OCI-LY1 (cell line): ENCODE measurements at regions not wholly inside any gene's neighbourhood (a gene's known extent, or its start where the extent isn't known, plus 50 kb on each side); places are given as distances from the start of the nearest gene placed in this dataset.

ENCODE experiments used
- H2AFZ ChIP-seq: fragments of 200-600 bp; sonication (generic), shearing (Covaris generic); 2 replicates; pipeline ENCODE4 v1.6.0; 2014; ENCODE audit warnings: antibody characterized with exemption, mild to moderate bottlenecking, low read length
- H3F3A ChIP-seq: fragments of 200-600 bp; sonication (generic), shearing (Covaris generic); 2 replicates; pipeline ENCODE4 v1.6.0; 2014; ENCODE audit warnings: mild to moderate bottlenecking, antibody characterized with exemption, low read length, moderate library complexity; ENCODE audit not compliant: insufficient read depth
- H3K27ac ChIP-seq: fragments of 200-600 bp; sonication (generic); 2 replicates; pipeline ENCODE4 v1.5.1; 2014; ENCODE audit warnings: low read length, mixed run types, mild to moderate bottlenecking, low read depth; ENCODE audit not compliant: poor library complexity, severe bottlenecking
- H3K27me3 ChIP-seq: fragments of 200-600 bp; sonication (generic); 2 replicates; pipeline ENCODE4 v1.6.0; 2014; ENCODE audit warnings: antibody characterized with exemption, mild to moderate bottlenecking, low read length, moderate library complexity; ENCODE audit not compliant: insufficient read depth
- H3K36me3 ChIP-seq: fragments of 200-600 bp; sonication (generic); 2 replicates; pipeline ENCODE4 v1.6.1; 2014; ENCODE audit warnings: mild to moderate bottlenecking, antibody characterized with exemption, low read length, moderate library complexity, mixed read lengths; ENCODE audit not compliant: insufficient read depth
- H3K4me1 ChIP-seq: fragments of 200-600 bp; sonication (generic); 2 replicates; pipeline ENCODE4 v1.5.1; 2014; ENCODE audit warnings: mild to moderate bottlenecking, low read length, moderate library complexity; ENCODE audit not compliant: insufficient read depth, severe bottlenecking
- H3K4me2 ChIP-seq: fragments of 200-600 bp; sonication (generic), shearing (Covaris generic); 2 replicates; pipeline ENCODE4 v1.6.1; 2014; ENCODE audit warnings: low read length
- H3K4me3 ChIP-seq: fragments of 200-600 bp; sonication (generic); 2 replicates; pipeline ENCODE4 v1.5.1; 2014; ENCODE audit warnings: low read length, low read depth, mild to moderate bottlenecking, mixed read lengths; ENCODE audit not compliant: poor library complexity, severe bottlenecking
- H3K79me2 ChIP-seq: fragments of 200-600 bp; shearing (Covaris generic); 2 replicates; pipeline ENCODE4 v1.6.1; 2016; ENCODE audit warnings: mixed run types, low read length, mixed read lengths; ENCODE audit not compliant: insufficient read depth
- H3K9ac ChIP-seq: fragments of 200-600 bp; sonication (generic), shearing (Covaris generic); 2 replicates; pipeline ENCODE4 v1.6.1; 2014; ENCODE audit warnings: mild to moderate bottlenecking, low read length, mixed read lengths
- H3K9me2 ChIP-seq: fragments of 200-600 bp; sonication (generic), shearing (Covaris generic); 2 replicates; pipeline ENCODE4 v1.6.1; 2014; ENCODE audit warnings: low read depth, mild to moderate bottlenecking, low read length, mixed read lengths
- H3K9me3 ChIP-seq: fragments of 200-600 bp; shearing (Covaris generic); 2 replicates; pipeline ENCODE4 v1.6.1; 2014; ENCODE audit warnings: low read length, mixed read lengths
- H4K20me1 ChIP-seq: fragments of 200-600 bp; sonication (generic), shearing (Covaris generic); 2 replicates; pipeline ENCODE4 v1.6.0; 2016; ENCODE audit warnings: mild to moderate bottlenecking, low read length; ENCODE audit not compliant: insufficient read depth
- CTCF ChIP-seq: fragments of 200-600 bp; sonication (generic), shearing (Covaris generic); IDR thresholded peaks from 2 replicates; pipeline ENCODE4 v1.5.1; 2017; ENCODE audit warnings: mild to moderate bottlenecking, antibody characterized with exemption, low read length, moderate library complexity, mixed read lengths
- EZH2 ChIP-seq: fragments of 200-600 bp; sonication (generic), shearing (Covaris generic); IDR thresholded peaks from 2 replicates; pipeline ENCODE4 v1.8.0; 2017; ENCODE audit warnings: borderline replicate concordance, mixed run types, mild to moderate bottlenecking, antibody characterized with exemption, low read length, moderate library complexity, mixed read lengths

GRCh38 chr6:1479601-1480221 lies 90.3 kb downstream of the FOXF2 start:
- no peaks in the 10 kb centered on the region for H3F3A ChIP-seq
- H3K9me3 ChIP-seq, result no peaks in the 10 kb centered on the region
- no peaks in the 10 kb centered on the region for H3K9me2 ChIP-seq
- no peaks in the 10 kb centered on the region for H3K27me3 ChIP-seq
- H3K4me3 ChIP-seq, result no peak overlapping the region
- TF ChIP-seq EZH2 (no peak), CTCF (no peak)
- no peaks in the 10 kb centered on the region for H3K4me1 ChIP-seq
- no peak overlapping the region for H3K4me2 ChIP-seq
- no peaks in the 10 kb centered on the region for H4K20me1 ChIP-seq
- no peaks in the 10 kb centered on the region for H3K36me3 ChIP-seq
- H2AFZ ChIP-seq, result no peak overlapping the region
- no peak overlapping the region for H3K9ac ChIP-seq
- H3K79me2 ChIP-seq, result no peaks in the 10 kb centered on the region
- no peak overlapping the region for H3K27ac ChIP-seq

DNA sequence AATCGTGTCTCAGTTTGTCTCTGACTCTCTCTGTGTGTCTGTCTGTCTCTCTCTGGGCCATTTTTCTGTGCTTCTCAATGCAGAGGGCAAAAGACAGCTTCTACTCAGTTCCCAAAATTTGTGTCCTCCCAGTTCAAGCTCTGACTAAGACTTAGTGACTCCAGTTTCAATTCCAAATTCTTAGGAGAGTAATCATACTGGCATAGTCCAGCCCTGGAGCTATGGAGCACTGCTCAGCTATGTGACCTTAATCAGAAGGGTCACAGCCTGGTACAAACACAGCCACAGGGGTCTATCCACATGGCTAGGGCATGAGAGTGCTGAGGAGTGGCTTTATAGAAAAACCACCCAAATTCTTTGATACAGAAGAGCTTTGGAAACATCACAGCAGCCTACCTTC lies 91.9 kb downstream of the FOXF2 start:
- Histone ChIP-seq H3K4me3 (no peak overlapping the region), H3K9ac (no peak overlapping the region), H3K27me3 (no peaks in the 10 kb centered on the region), H3K36me3 (no peaks in the 10 kb centered on the region), H2AFZ (no peak overlapping the region), H3K4me2 (no peak overlapping the region), H3K4me1 (no peaks in the 10 kb centered on the region), H3K9me2 (no peaks in the 10 kb centered on the region), H3F3A (no peaks in the 10 kb centered on the region), H3K79me2 (no peaks in the 10 kb centered on the region), H3K9me3 (no peaks in the 10 kb centered on the region), H4K20me1 (no peaks in the 10 kb centered on the region), H3K27ac (no peak overlapping the region)
- TF ChIP-seq CTCF, result no peak
- TF ChIP-seq EZH2, result no peak

DNA sequence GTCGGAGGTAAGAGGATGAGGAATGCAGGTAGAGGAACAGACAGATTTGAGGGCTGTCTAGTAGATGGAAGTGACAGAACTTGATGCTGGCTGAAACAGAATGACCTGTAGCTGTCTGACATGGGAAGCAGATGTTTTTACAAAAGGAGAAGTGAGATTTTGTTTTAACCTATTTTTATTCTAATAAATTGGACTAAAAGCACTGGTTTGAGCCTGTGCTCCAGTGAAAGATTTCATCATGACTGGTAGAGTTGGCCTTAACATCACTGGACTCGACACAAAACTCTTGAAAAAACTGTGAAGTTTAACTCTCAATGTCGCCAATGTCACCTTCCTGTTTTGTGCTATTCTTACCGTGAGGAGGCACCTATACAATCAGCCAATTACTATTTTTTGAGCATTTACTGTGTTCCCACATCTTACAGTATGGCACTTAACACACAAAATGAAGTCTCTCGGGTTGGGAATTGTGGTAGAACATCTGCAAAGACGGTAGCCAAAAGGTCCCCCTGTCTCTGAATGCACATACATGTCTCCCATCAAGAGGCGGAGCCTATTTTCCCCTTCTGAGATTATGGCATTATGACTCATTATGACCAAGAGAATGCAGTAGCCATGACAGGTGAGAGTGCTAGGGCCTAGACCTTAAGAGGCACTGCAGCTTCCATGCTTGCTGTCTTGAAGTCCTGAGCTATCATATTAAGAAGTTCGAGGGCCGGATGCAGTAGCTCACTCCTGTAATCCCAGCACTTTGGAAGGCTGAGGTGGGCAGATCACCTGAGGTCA lies 93.2 kb downstream of the FOXF2 start:
- Histone ChIP-seq H3F3A (no peaks in the 10 kb centered on the region), H3K27me3 (no peaks in the 10 kb centered on the region), H3K4me3 (no peak overlapping the region), H3K9me3 (no peaks in the 10 kb centered on the region), H2AFZ (no peak overlapping the region), H3K9me2 (no peaks in the 10 kb centered on the region), H3K4me2 (no peak overlapping the region), H3K27ac (no peak overlapping the region), H3K9ac (no peak overlapping the region), H3K4me1 (no peaks in the 10 kb centered on the region), H4K20me1 (no peaks in the 10 kb centered on the region), H3K36me3 (no peaks in the 10 kb centered on the region), H3K79me2 (no peaks in the 10 kb centered on the region)
- TF ChIP-seq EZH2, result no peak
- TF ChIP-seq CTCF, result no peak
